A673 (cell line): ENCODE measurements at regions not wholly inside any gene's neighbourhood (a gene's known extent, or its start where the extent isn't known, plus 50 kb on each side); places are given as distances from the start of the nearest gene placed in this dataset.

ENCODE experiments used
- BruUV-seq: library from RNA; stranded (reverse); fragments of 400-500 nt; replicated peaks from 2 replicates; lab custom pipeline; 2021; lab: Mats Ljungman, UMichigan
- CTCF ChIA-PET: fragments of 300-600 bp; sonication (Branson Sonifier 250); formaldehyde crosslinking; loops from one replicate; lab custom pipeline; 2022; ENCODE audit warnings: antibody characterized with exemption; lab: Charles Lee
- POLR2A ChIA-PET: fragments of 300-600 bp; sonication (Branson Sonifier 250); formaldehyde crosslinking; loops from one replicate; lab custom pipeline; 2022; ENCODE audit warnings: antibody characterized with exemption; ENCODE audit not compliant: low non-redundant PET; lab: Charles Lee
- DNase-seq: peaks from one replicate; pipeline ENCODE4 v3.0.0-alpha.2; 2015; ENCODE audit warnings: low spot score
- H3K27ac ChIP-seq: fragments of 200-600 bp; sonication (generic); 2 replicates; pipeline ENCODE4 v1.5.1; 2016; ENCODE audit warnings: mixed run types, low read depth, mild to moderate bottlenecking, mixed read lengths, antibody characterized with exemption, low read length; ENCODE audit not compliant: poor library complexity, severe bottlenecking
- H3K27me3 ChIP-seq: fragments of 200-600 bp; sonication (generic); replicated peaks from 2 replicates; pipeline ENCODE4 v1.6.1; 2017; ENCODE audit warnings: mixed run types, low read depth, mild to moderate bottlenecking, mixed read lengths, antibody characterized with exemption, low read length; ENCODE audit not compliant: insufficient read depth, poor library complexity
- H3K36me3 ChIP-seq: fragments of 200-600 bp; sonication (generic); 2 replicates; pipeline ENCODE4 v1.6.1; 2016; ENCODE audit warnings: mixed run types, mild to moderate bottlenecking, mixed read lengths, antibody characterized with exemption, low read length; ENCODE audit not compliant: insufficient read depth, poor library complexity, severe bottlenecking
- H3K4me1 ChIP-seq: fragments of 200-600 bp; sonication (generic); 2 replicates; pipeline ENCODE4 v1.6.1; 2017; ENCODE audit warnings: mixed run types, mild to moderate bottlenecking, mixed read lengths, antibody characterized with exemption, low read length; ENCODE audit not compliant: insufficient read depth, poor library complexity, severe bottlenecking
- H3K4me3 ChIP-seq: fragments of 200-600 bp; sonication (generic); 2 replicates; pipeline ENCODE4 v1.5.1; 2016; ENCODE audit warnings: low read depth, mixed run types, mild to moderate bottlenecking, mixed read lengths, low read length; ENCODE audit not compliant: poor library complexity, severe bottlenecking
- H3K9me3 ChIP-seq: fragments of 200-600 bp; sonication (generic); 2 replicates; pipeline ENCODE4 v1.6.1; 2016; ENCODE audit warnings: mixed run types, low read depth, mild to moderate bottlenecking, mixed read lengths, antibody characterized with exemption, low read length; ENCODE audit not compliant: poor library complexity, severe bottlenecking
- EZH2 ChIP-seq: fragments of 200-600 bp; sonication (generic); IDR thresholded peaks from 2 replicates; pipeline ENCODE4 v1.6.1; 2017; ENCODE audit warnings: borderline replicate concordance, low read depth, mild to moderate bottlenecking, mixed read lengths, antibody characterized with exemption, low read length; ENCODE audit not compliant: poor library complexity, severe bottlenecking
- intact Hi-C: fragments of 100-400 bp; cut with micrococcal nuclease; formaldehyde crosslinking; loops from one replicate; pipeline ENCODE4 v1.10.0; 2022; ENCODE audit not compliant: unreplicated experiment
- TF ChIP-seq, protein P1 (sequence below): fragments of 300-800, 200-600 bp; sonication (generic); conservative IDR thresholded peaks from 2 replicates; pipeline ENCODE4 v1.5.1; 2017; ENCODE audit warnings: low read depth, mild to moderate bottlenecking, antibody characterized with exemption, low read length, moderate library complexity, mixed read lengths

DNA sequence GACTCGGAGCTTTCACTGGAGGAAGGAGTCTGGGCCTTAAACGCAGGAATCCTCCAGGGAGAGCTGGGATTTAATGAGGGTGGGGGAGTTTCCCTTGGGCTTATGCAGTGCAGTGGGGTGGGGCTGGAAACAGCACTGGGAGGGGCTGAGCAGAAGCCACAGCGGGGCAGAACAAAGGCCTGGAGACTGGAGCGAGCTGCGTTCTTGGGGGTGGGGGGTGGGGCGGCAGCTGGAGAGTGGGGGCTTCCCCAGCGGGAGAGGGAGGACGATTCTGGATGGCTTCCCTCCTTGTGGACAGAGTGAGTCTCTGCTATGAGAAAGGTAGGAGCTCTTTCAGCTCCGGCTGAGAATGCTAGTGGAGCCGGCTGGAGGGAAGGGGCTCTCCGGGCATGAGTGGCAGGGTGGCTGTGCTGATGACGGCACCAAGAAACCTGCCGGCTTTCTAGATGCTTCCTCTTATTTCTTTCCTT is 406.0 kb downstream of the SEC14L1 start:
- H3K4me3 ChIP-seq, result peak overlapping the region; percentile 38
- H3K27me3 ChIP-seq, result no peaks in the 10 kb centered on the region
- peak overlapping the region; percentile 71 for H3K27ac ChIP-seq
- POLR2A ChIA-PET, result interaction anchor here (0.6 kb wide), 1 partner anchor 12 kb away, joined by 10 read pairs; no protein-coding TSS in a partner anchor
- peaks cover 25% of the 10 kb centered on the region for H3K4me1 ChIP-seq
- no peak for TF ChIP-seq EZH2
- no peaks in the 10 kb centered on the region for H3K9me3 ChIP-seq
- peak; percentile 91 for DNase-seq
- no TSS peak for BruUV-seq
- no peaks in the 10 kb centered on the region for H3K36me3 ChIP-seq
- CTCF ChIA-PET, result no interaction called here
- intact Hi-C loops, result no loop called here

DNA sequence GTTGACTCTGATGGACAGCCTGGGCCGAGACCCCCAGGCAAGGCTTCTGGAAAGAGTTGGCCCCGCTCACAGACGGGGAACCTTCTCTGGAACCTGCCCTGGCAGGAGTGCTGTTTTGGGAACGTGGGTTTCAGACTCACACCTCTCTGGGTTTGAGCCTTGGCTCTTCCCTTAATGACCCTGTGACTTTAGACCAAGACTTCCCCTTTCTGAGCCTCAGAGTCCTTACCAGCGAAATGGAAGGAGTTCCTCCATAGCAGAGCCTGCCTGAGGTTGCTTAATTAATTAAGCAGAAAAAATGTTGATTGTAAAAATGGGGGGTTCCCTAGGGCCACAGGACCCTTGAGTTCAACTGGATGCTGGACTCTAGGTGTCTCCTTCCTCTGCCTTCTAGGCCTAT is 408.2 kb downstream of the SEC14L1 start:
- CTCF ChIA-PET, result no interaction called here
- H3K4me1 ChIP-seq, result peaks cover 9% of the 10 kb centered on the region
- no peaks in the 10 kb centered on the region for H3K36me3 ChIP-seq
- intact Hi-C loops, result no loop called here
- POLR2A ChIA-PET, result no interaction called here
- no peaks in the 10 kb centered on the region for H3K9me3 ChIP-seq
- no peak overlapping the region for H3K27ac ChIP-seq
- no peak for DNase-seq
- no peaks in the 10 kb centered on the region for H3K27me3 ChIP-seq
- no peak overlapping the region for H3K4me3 ChIP-seq
- TF ChIP-seq, protein P1, sequence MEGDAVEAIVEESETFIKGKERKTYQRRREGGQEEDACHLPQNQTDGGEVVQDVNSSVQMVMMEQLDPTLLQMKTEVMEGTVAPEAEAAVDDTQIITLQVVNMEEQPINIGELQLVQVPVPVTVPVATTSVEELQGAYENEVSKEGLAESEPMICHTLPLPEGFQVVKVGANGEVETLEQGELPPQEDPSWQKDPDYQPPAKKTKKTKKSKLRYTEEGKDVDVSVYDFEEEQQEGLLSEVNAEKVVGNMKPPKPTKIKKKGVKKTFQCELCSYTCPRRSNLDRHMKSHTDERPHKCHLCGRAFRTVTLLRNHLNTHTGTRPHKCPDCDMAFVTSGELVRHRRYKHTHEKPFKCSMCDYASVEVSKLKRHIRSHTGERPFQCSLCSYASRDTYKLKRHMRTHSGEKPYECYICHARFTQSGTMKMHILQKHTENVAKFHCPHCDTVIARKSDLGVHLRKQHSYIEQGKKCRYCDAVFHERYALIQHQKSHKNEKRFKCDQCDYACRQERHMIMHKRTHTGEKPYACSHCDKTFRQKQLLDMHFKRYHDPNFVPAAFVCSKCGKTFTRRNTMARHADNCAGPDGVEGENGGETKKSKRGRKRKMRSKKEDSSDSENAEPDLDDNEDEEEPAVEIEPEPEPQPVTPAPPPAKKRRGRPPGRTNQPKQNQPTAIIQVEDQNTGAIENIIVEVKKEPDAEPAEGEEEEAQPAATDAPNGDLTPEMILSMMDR, result no peak
- no peak for TF ChIP-seq EZH2
- no TSS peak for BruUV-seq

DNA sequence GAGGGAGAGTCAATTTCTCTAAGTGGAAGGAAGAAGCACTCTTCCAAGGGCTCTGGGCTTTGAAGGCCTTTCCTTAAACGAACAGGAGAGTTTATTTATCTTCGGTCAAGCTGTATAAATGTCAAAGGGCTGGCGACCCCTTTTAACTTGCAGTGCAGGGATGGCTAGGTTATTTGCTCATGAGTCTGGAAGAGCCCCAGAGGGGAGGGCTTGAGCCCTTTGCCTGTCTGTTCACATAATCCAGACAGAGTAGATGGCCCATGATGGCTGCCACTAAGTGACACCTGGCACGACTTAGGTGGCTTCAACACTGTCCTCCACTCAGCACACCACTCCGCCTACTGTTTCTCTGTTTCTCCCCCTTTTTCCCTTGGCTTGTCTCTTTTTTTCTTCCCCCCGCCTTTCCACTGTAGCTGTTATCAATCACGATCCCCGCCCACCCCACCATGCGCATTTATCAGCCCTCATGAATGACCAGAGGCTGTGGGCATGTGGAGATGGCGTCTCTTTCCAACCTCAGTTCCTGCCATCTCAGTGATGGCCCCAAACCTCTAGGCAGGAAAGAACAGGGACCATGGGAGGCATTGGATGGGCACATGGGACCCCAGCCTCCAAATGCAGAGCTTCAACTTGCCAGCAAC is 408.7 kb upstream of the TNRC6C start:
- no TSS peak for BruUV-seq
- Histone ChIP-seq H3K27ac (no peak overlapping the region), H3K27me3 (no peaks in the 10 kb centered on the region), H3K4me1 (peaks cover 9% of the 10 kb centered on the region), H3K9me3 (no peaks in the 10 kb centered on the region), H3K36me3 (no peaks in the 10 kb centered on the region), H3K4me3 (no peak overlapping the region)
- TF ChIP-seq, protein P1, result no peak
- TF ChIP-seq EZH2, result no peak
- DNase-seq, result no peak
- POLR2A ChIA-PET, result no interaction called here
- CTCF ChIA-PET, result no interaction called here
- intact Hi-C loops, result no loop called here
